GM20000 (cell line): ENCODE measurements at regions not wholly inside any gene's neighbourhood (a gene's known extent, or its start where the extent isn't known, plus 50 kb on each side); places are given as distances from the start of the nearest gene placed in this dataset.

Experiments
- DNase-seq: peaks from one replicate; pipeline ENCODE4 v3.0.0; 2012; ENCODE audit warnings: low spot score
- TF ChIP-seq, protein P1 (sequence below): IDR thresholded peaks from 2 replicates; pipeline ENCODE4 v1.5.1; 2012; ENCODE audit warnings: mild to moderate bottlenecking, control low read depth; ENCODE audit errors: extremely low read depth, missing control alignments

DNA sequence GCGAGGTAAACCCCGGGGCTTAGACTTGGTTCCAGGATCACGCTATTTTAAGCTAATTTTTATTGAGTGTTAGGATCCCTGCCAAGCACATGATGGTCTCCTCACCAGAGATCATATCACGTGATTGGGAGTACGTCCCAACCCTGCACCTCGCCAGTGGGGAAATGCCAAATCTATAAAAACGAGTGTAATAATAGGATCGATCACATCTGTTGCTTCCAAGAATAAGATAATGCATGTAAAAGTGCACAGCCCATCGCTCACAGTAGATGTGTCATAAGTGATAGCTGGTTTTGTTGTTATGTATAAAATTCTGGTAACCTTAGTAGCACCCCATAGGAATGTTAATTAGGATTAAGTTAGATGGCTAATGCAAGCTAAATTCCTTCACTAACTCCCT lies 581.0 kb upstream of the TMEM132C start:
- DNase-seq: no peak
- TF ChIP-seq, protein P1, sequence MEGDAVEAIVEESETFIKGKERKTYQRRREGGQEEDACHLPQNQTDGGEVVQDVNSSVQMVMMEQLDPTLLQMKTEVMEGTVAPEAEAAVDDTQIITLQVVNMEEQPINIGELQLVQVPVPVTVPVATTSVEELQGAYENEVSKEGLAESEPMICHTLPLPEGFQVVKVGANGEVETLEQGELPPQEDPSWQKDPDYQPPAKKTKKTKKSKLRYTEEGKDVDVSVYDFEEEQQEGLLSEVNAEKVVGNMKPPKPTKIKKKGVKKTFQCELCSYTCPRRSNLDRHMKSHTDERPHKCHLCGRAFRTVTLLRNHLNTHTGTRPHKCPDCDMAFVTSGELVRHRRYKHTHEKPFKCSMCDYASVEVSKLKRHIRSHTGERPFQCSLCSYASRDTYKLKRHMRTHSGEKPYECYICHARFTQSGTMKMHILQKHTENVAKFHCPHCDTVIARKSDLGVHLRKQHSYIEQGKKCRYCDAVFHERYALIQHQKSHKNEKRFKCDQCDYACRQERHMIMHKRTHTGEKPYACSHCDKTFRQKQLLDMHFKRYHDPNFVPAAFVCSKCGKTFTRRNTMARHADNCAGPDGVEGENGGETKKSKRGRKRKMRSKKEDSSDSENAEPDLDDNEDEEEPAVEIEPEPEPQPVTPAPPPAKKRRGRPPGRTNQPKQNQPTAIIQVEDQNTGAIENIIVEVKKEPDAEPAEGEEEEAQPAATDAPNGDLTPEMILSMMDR: no peak

DNA sequence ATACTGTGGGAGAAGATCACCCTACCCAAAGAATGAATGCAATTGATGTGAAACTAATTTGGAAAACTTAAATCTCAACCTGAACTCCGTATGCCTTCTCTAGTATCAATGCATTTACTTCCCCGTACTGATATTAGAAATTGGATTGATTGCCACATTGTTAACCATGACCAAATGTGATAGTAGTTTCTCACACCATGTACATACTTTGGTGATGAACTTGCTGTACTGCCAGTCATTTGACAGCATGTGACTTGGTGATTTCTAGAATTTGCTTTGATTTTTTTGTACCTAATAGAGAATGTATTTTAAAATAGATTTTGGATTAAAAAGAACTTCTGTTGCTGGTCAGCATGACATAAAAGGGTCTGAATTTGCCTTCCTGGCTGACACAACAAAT lies 579.8 kb upstream of the TMEM132C start:
- TF ChIP-seq, protein P1: no peak
- no peak for DNase-seq

DNA sequence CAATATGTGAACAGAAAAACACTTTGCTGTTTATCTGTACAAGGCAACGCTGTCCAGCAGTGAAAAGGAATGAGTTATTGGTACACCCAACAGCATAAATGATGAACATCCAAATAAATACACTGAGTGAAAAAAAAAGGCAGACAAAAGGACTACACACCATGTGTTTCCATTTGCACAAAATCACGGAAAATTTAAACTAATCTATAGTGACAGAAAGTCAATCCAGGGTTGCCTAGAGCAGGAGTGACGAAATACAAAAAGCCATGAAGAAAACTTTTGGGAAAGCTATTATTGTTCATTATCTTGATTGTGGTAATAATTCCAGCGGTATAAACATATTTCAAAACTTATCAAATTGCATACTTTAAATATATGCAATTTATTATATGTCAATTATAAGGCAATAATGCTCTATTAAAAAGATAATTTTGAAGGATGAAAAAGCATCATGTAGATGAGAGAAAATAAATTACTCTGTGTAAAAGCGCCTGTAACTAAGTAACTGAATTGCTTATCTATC lies 578.0 kb upstream of the TMEM132C start:
- TF ChIP-seq, protein P1: no peak
- no peak for DNase-seq

DNA sequence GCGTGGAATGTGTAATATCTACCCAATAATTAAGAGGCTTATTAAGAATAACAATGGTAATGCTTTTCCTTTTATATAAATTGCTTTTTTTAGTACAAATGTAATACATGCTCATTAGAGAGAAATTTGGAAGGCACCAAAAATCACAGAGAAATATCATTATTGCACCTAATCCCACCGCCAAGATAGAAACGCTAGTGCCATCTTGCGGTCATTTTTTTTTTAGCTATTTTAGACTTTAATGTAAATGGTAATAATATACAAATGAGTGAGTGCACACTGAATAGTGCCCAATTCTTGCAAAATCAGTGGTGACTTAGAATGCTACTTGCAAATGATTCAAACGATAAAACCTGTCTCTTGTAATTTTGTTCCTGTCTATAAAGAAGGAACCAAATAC lies 576.8 kb upstream of the TMEM132C start:
- DNase-seq: no peak
- TF ChIP-seq, protein P1: no peak

DNA sequence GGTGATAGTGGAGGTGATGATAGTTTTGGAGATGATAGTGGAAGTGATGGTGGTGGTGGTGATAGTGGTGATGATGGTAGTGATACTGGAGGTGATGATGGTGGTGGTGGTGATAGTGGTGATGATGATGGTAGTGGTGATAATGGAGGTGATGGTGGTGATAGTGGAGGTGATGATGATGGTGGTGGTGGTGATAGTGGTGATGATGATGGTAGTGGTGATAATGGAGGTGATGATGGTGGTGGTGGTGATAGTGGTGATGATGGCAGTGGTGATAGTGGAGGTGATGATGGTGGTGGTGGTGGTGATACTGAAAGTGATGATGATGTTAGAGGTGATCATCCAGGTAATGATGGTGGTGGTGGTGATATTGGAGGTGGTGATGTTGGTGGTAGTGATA lies 570.0 kb upstream of the TMEM132C start:
- no peak for DNase-seq
- TF ChIP-seq, protein P1: no peak

DNA sequence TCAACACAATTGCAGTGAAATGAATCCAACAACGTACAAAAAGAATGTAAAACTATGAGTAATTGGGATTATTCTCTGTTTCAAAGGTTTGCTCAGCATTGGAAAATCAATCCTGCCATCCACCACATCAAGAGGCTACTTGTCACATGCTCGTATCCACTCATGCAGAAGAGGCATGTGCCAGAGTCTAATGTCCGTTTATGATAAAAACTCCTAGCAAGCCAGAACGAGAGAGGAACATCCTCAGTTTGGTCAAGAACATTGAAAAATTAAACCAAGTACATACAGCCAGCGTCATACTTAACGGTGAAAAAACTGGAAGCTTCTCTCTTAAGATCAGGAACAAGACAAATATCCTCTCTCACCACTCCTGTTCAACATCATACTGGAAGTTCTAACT lies 563.9 kb upstream of the TMEM132C start:
- no peak for DNase-seq
- TF ChIP-seq, protein P1: no peak

DNA sequence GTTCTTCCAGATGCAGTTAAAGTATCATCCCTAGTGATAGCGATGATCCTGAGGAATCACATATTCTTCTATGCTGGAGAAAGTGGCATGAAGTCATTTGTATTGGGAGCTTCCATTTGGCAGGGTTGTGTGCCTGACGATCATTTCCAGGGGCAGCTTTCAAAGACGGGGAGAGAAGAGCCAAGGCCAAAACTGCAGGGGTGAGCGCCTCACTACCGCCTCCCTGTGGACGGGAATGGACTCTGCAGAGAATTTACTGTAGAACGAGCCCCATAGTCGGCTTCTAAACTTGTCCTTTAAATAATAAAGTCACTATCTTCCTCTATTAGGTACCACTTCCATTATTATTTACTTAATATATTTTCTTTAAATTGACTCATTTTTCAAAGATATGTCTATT lies 555.9 kb upstream of the TMEM132C start:
- TF ChIP-seq, protein P1: no peak
- no peak for DNase-seq
